ENCODE measurements at regions not wholly inside any gene's neighbourhood (a gene's known extent, or its start where the extent isn't known, plus 50 kb on each side); places are given as distances from the start of the nearest gene placed in this dataset.

GRCh38 chr10:78764436-78764835 lies 304.3 kb upstream of the ZMIZ1 start:
- Histone ChIP-seq H3K9me2 (ENCODE audit: insufficient read depth, low read length) (no peaks in the 10 kb centered on the region), H4K20me1 (ENCODE audit: insufficient read depth, low read length) (no peaks in the 10 kb centered on the region), H3K36me3 (ENCODE audit: insufficient read depth, low read length) (no peaks in the 10 kb centered on the region), H3K4me1 (ENCODE audit: insufficient read depth, low read length, poor library complexity, severe bottlenecking) (no peaks in the 10 kb centered on the region), H3K27ac (ENCODE audit: low read depth, low read length, poor library complexity, severe bottlenecking) (no peak overlapping the region), H3K4me2 (ENCODE audit: low read length) (no peak overlapping the region), H3K4me3 (ENCODE audit: low read depth, low read length, poor library complexity, severe bottlenecking) (no peak overlapping the region), H2AFZ (ENCODE audit: low read length) (no peak overlapping the region), H3K79me2 (ENCODE audit: insufficient read depth, low read depth, low read length) (no peaks in the 10 kb centered on the region), H3K9me3 (ENCODE audit: low read length) (no peaks in the 10 kb centered on the region)
- intact Hi-C loops (cut with micrococcal nuclease; ENCODE audit: unreplicated experiment): no loop called here
- no TSS peak for BruUV-seq (replicated peaks)
- POLR2A ChIA-PET: no interaction called here
- TF ChIP-seq CTCF (conservative IDR thresholded peaks at IDR 0.05; ENCODE audit: low read length): no peak
- CTCF ChIA-PET (ENCODE audit: unreplicated experiment): no interaction called here
- DNase-seq (ENCODE audit: low spot score): no peak

- no peak overlapping the region for H3K27ac ChIP-seq (ENCODE audit: low read depth, low read length, poor library complexity, severe bottlenecking)
- no peaks in the 10 kb centered on the region for H3K9me3 ChIP-seq (ENCODE audit: low read length)
- no peaks in the 10 kb centered on the region for H3K36me3 ChIP-seq (ENCODE audit: insufficient read depth, low read length)
- BruUV-seq (replicated peaks): no TSS peak
- POLR2A ChIA-PET: no interaction called here
- no peaks in the 10 kb centered on the region for H4K20me1 ChIP-seq (ENCODE audit: insufficient read depth, low read length)
- H2AFZ ChIP-seq (ENCODE audit: low read length): no peak overlapping the region
- no peaks in the 10 kb centered on the region for H3K9me2 ChIP-seq (ENCODE audit: insufficient read depth, low read length)
- no peaks in the 10 kb centered on the region for H3K4me1 ChIP-seq (ENCODE audit: insufficient read depth, low read length, poor library complexity, severe bottlenecking)
- CTCF ChIA-PET (ENCODE audit: unreplicated experiment): no interaction called here
- intact Hi-C loops (cut with micrococcal nuclease; ENCODE audit: unreplicated experiment): no loop called here
- no peak for TF ChIP-seq EZH2phosphoT487 (IDR thresholded peaks at IDR 0.05; ENCODE audit: borderline replicate concordance, low read depth, low read length)
- no peak for TF ChIP-seq CTCF (conservative IDR thresholded peaks at IDR 0.05; ENCODE audit: low read length)
- no peak overlapping the region for H3K4me3 ChIP-seq (ENCODE audit: low read depth, low read length, poor library complexity, severe bottlenecking)
- H3K79me2 ChIP-seq (ENCODE audit: insufficient read depth, low read depth, low read length): no peaks in the 10 kb centered on the region
- no peak overlapping the region for H3K4me2 ChIP-seq (ENCODE audit: low read length)
- no peak for DNase-seq (ENCODE audit: low spot score)
These were observed 303.8 kb upstream of the ZMIZ1 start for GRCh38 chr10:78764846-78765430.

GRCh38 chr10:78765726-78766335 lies 302.9 kb upstream of the ZMIZ1 start:
- no peak overlapping the region for H2AFZ ChIP-seq (ENCODE audit: low read length)
- H3K4me1 ChIP-seq (ENCODE audit: insufficient read depth, low read length, poor library complexity, severe bottlenecking): no peaks in the 10 kb centered on the region
- TF ChIP-seq EZH2phosphoT487 (IDR thresholded peaks at IDR 0.05; ENCODE audit: borderline replicate concordance, low read depth, low read length) (no peak), CTCF (conservative IDR thresholded peaks at IDR 0.05; ENCODE audit: low read length) (no peak)
- no peaks in the 10 kb centered on the region for H3K9me3 ChIP-seq (ENCODE audit: low read length)
- BruUV-seq (replicated peaks): no TSS peak
- H3K4me2 ChIP-seq (ENCODE audit: low read length): no peak overlapping the region
- H3K9me2 ChIP-seq (ENCODE audit: insufficient read depth, low read length): no peaks in the 10 kb centered on the region
- H4K20me1 ChIP-seq (ENCODE audit: insufficient read depth, low read length): no peaks in the 10 kb centered on the region
- intact Hi-C loops (cut with micrococcal nuclease; ENCODE audit: unreplicated experiment): no loop called here
- no peaks in the 10 kb centered on the region for H3K36me3 ChIP-seq (ENCODE audit: insufficient read depth, low read length)
- no peaks in the 10 kb centered on the region for H3K79me2 ChIP-seq (ENCODE audit: insufficient read depth, low read depth, low read length)
- POLR2A ChIA-PET: no interaction called here
- H3K4me3 ChIP-seq (ENCODE audit: low read depth, low read length, poor library complexity, severe bottlenecking): no peak overlapping the region
- H3K27ac ChIP-seq (ENCODE audit: low read depth, low read length, poor library complexity, severe bottlenecking): no peak overlapping the region
- CTCF ChIA-PET (ENCODE audit: unreplicated experiment): no interaction called here
- DNase-seq (ENCODE audit: low spot score): no peak

Data from OCI-LY7 (cell line).